Stimulated activated CD4-positive, alpha-beta T cell treated with anti-CD3 and anti-CD28 coated beads, Interleukin-15, amount 100 ng/mL, for 48 hours (primary cell): ENCODE measurements at regions not wholly inside any gene's neighbourhood (a gene's known extent, or its start where the extent isn't known, plus 50 kb on each side); places are given as distances from the start of the nearest gene placed in this dataset.

Experiments
- DNase-seq, 2 donors: peaks; one replicate each; pipeline ENCODE4 v3.0.0-alpha.2; 2020; ENCODE audit warnings: low read depth in 2 of 2

DNA sequence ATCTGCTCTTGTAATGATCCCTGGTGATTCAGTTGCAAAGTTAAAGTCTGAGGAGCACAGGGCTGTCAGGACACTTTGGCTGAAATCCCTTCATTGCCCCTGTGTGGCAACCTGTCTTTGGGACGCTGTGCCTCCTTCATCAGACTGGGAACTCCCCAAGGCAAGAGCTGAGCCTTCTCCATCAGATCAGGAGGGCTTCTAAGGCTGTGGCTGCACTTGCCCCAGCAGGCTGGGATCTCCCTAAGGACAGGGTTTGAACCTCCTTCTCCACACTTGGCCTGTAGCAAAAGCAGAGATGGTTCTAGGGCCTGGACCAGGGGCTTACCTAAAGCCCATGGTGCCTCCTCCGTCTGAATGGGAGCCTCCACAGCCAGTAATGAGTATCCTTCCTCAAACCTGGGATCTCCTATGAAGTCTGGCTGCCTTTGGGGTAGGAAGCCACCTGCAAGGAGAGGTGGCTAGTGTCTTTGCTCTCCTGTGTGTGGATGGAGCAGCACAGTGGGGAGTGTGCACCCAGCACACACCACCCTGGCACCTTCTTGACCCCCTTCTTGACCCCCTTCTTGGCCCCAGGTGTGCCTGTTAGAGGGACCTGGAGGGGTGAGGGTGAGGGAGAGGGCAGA is 79.0 kb upstream of the NKD1 start:
- DNase-seq, result no peak

GRCh38 chr16:50468749-50469078 is 79.5 kb upstream of the NKD1 start:
- no peak for DNase-seq

DNA sequence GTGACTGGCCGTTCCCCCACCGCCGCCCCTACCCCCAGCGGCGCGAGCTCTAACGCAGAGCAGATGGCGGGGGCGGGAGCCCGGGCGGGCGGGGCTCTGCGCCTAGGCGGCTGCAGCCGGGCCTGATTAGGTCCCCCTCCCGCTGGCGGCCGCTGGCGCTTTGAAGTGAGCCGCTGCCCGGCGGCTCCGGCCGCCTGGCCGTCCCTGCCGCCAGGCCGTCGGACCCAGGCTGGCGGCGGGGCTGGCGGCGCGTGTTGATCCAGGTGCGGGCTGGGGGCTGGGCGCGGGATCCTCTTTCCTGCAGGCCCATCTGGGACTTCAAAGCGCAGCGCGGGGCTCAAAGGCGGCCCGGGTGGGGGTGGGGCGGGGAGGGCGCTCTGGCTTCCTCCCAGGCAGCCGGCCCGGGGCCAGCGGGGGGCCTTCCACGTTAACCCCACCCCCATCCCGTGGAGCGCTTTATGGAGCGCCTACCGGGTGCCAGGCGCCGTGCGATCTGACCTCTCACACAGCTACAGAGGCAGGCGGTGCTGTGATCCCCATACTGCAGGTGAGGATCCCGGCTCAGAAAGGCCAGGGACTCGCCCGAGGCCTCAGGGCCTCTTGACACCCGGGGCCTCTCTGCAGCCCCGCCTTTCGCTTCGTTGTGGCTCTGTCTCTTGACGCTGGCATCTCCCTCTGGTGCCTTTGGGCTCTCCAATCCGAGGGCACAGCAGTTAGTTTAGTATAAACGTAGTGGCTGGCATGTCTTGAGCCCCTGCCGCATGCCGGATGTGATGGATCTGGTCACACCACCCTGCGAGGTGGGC is 80.0 kb upstream of the NKD1 start:
- no peak for DNase-seq

DNA sequence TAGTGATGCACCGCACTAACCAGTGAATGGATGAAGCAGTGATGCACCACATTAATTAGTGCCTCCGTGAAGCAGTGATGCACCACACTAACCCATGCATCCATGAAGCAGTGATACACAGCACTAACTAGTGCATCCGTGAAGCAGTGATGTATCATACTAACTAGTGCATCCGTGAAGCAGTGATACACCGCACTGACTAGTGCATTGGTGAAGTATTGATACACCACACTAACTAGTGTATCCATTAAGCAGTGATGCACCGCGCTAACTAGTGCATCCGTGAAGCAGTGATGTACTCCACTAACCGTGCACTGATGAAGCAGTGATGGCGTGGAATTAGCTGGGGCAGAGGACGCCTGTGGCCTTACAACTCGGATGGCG is 80.6 kb upstream of the NKD1 start:
- no peak for DNase-seq

GRCh38 chr16:50466170-50466569 is 82.0 kb upstream of the NKD1 start:
- DNase-seq, result no peak

GRCh38 chr16:50464325-50465290 is 83.6 kb upstream of the NKD1 start:
- no peak for DNase-seq

DNA sequence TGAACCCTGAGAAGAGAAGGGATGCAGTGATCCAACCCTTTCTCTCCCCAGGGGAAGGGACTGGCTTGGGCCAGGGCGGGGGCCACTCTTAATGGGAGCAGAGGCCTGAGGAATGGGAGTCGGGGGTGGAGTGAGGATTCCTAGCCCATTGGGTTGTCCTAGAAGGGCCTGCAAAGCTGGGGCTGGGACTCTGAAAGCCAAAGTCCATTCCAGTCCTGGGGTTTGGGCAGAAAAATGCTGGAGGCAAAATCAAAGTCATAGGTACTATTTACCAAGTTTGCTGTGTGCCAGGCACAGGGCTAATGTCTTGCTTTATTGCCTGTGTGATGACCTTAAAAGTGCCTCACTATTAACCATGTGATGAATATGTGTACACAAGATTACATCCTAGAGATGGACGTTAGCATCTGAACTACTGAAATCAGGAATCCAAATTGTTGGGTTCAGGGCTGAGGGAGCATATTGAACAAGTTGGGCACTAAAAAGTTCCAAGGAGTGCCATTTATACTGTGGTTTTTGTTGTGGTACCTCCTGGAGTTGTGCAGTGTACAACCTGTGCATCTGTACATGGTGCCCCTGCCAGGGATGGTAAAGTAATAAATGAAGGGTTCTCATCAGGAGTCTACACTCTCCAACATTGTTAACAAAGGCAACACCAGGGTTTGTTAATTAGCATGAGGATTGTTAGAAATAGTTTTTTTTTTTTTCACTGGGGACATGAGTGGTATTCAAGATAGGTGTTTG is 84.4 kb upstream of the NKD1 start:
- no peak for DNase-seq

DNA sequence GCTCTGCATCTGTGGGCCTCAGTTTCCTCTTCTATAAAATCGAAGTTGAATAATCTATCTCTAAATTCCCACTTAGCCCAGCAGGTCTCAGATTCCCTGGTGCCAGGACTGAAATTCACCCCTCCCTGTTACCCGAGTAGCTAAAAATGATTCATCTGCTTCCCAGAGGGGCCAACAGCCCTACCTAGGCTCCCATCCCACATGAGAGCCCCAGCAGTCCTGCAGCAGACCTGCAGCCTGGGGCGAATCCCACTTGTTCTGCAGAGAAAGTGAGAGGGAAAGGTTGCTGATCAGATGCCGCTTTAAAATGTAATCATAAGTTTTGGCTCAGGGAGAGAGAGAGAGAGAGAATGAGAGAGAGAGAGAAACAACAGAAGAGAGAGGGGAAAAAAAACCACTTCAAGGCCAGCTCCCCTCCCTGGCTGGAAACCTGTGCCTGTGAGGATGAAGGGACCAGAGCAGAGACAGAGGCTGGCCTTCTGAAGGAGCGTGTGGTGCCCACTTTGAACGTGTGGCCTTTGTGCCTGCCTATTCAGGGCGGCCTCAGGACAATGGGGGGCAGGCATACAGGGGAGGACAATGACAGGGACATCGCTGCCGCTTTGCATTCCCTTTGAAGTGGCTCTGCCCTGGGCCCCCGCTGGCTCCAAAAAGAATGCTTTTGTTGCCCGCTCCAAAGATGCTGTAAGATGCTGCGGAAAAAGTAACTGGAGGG is 85.2 kb upstream of the NKD1 start:
- no peak for DNase-seq

DNA sequence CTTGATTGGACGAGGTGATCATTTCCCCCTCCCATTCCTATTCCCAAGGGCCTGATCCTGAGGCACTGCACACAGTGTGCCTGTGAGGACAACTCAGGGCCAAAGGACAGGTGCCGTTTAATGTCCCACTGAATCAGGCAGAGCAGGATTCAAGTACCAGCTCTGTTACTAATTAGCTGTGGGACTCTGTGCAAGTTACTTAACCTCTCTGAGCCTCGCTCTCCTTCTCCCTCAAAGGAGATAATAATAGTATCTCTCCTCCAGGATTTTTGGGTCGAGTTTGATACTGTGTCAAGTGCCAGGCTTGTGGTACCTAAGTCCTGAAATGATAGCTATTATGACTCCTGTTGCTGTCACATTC is 86.8 kb upstream of the NKD1 start:
- DNase-seq, result no peak

GRCh38 chr16:50460538-50461399 is 87.4 kb upstream of the NKD1 start:
- DNase-seq, result no peak

DNA sequence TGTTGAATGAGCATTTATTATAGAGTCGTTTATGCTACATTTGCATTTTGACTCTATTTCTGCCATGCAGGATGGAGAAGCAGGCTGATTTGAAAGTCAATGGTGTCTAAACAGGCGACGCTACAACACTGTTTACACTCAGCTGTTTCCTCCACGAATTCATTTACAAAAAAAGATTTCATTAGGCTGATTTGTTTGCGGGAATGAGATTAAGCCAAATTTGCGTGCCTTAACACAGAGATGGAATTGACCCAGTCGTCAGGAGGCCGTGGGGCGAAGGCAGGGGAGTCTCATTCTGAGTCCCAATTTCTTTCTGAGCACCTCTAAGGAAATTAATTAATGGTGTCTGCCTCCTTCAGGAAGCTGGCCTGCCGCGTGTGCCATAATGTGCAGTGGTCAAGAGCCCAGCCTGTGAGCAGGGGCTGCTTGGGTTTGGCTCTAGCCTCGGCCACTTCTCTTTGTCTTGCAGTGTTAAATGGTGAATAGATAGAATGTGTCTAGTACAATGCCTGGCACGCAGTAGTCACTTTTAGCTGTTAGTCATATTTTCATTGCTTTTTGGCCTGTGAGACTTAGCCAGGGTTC is 88.6 kb upstream of the NKD1 start:
- DNase-seq, result no peak

GRCh38 chr16:50458667-50459495 is 89.3 kb upstream of the NKD1 start:
- no peak for DNase-seq

GRCh38 chr16:50457979-50458491 is 89.2 kb upstream of the BRD7 start:
- DNase-seq, result no peak

- DNase-seq, result no peak
These were observed 88.6 kb upstream of the BRD7 start for GRCh38 chr16:50457423-50457822.

GRCh38 chr16:50455288-50455845 is 86.6 kb upstream of the BRD7 start:
- DNase-seq, result no peak

DNA sequence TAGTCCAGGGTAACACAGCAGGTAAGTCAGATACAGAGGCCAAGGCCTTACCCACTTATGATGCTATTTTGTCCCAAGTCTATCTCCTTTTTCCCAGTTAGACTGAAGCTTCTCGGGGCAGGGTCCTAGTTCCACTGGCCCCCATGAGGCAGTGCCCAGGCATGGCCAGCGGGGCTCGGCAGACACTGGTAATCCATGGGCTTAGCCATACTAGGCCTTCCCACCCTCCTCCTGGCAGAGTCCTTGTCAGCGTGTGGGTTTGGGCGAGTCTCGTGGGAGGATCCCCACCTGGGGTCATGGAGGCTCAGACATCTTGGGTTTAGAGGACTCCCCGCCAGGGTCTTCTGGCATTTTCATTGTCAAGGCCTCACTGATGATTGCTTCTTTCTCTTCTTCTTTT is 84.7 kb upstream of the BRD7 start:
- no peak for DNase-seq

DNA sequence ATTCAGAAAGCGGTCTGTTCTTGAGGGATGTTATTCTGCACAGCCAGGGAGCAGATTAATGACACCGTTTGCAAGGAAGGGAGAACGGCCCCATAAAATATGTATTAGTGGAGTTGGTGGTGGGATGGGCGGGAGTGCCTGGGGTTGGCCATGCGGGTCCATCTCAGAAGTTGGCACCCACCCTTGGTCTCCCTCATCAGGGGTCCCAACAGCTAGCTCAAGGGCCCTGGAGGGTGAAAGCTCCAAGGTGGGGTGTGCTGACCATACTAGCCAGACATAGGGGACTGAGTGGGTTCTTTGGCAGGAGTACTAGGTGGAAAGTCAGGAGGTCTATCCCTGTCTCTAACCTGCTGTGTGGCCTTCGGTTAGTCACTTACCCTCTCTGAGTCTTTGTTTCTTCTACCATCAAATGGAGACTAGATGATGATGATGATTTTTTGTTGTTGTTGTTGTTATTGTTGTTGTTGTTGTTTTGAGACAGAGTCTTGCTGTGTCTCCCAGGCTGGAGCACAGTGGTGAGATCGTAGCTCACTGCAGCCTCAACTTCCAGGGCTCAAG is 83.2 kb upstream of the BRD7 start:
- DNase-seq, result no peak

DNA sequence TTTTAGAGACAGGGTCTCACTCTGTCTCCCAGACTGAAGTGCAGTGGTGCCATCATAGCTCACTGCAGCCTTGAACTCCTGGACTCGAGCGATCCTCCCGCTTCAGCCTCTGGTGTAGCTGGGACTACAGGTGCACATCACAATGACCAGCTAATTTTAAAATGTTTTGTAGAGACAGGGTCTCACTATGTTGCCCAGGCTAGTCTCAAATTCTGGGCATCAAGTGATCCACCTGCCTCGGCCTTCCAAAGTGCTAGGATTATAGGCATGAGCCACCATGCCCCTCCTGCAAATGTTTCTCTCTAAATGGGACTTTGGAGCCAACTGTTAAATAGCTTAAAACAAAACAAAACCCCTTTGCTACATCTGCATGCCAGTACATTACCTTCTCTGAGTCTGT is 82.2 kb upstream of the BRD7 start:
- no peak for DNase-seq
